ENCODE measurements at regions not wholly inside any gene's neighbourhood (a gene's known extent, or its start where the extent isn't known, plus 50 kb on each side); places are given as distances from the start of the nearest gene placed in this dataset.
"Not testable (repeated sequence)": the region's sequence is repeated elsewhere in the genome, so short reads cannot be mapped to it uniquely, and the experiment has no call there.

DNA sequence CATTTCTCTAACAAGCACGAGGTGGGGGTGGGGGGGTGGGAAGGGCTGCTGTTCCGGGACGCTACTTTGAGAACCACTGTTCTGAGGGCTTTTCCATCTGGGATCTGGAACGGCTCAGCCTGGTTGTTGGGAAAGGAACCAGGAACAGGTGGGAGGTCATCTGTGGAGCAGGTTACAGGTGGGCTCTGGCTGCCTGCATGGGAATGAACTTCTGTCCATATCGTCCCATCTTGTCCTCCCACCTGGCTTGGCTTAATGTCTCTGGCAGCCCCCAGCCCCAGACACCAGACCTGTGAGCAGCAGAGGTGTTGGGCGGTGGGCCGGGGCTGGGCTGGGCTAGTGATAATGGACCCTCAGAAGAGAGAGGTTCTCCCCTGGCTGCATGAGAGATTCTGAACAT, 69.4 kb upstream of the TARDBP start:
- DNase-seq = no peak

DNA sequence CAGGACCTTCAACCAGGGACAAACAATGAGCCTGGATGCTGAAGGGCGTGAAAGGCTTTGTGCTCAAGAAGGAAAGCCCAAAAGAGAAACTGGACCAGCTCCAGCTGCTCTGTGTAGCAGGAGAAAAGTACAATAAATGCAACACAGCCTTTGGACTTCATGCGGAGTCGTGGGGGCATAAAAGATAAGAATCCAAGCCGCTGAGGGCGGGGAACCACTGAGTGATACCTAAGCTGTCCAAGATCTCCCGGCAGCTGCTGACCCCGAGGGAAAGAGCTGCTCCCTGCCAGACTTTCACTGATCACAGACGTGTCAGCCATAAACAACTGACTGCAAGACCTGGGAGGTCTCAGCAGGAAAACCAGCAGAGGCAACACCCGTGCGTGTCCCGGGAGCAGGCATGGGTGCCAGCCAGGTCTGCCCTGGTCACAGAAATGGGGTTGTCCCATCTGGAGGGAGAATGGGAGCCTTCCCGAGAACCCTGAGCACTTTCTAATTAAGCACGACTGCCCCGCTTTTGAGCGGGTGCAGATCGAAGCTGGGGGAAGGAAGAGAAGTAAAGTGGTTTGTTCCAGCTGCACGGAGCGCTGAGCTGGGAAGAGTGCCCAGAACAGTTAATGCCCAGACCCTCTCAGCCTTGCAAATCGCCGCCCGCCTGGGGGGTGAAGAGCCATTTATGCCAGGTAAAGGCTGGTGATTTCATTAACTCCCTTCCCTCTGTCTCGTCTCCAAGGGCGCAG, 68.3 kb upstream of the TARDBP start:
- DNase-seq = no peak

DNA sequence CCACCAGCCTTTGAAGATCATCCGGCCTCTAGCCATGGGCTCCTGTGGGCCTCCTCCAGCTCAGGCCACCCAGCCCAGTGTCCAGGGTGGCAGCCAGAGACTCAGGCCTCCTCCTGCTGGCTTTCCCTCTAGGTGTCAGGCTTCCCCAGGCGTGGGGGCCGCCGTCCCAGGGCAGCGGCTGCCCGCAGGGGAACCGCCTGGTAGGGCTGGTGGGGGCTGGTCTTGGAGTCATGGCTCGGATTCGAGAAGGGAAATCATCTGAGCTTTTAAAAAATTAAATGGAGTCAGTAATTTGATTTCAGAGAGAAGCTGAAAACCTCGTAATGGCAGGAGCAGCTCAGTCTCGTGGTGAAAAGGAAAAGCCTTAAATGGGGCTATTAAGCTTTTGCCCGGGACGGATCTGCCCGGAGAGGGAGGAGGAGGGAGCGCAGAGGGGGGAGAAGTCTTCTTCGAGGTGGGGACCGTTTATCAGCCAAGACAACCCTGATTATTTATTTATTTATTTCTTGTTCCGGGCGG, 66.4 kb upstream of the TARDBP start:
- no peak for DNase-seq

DNA sequence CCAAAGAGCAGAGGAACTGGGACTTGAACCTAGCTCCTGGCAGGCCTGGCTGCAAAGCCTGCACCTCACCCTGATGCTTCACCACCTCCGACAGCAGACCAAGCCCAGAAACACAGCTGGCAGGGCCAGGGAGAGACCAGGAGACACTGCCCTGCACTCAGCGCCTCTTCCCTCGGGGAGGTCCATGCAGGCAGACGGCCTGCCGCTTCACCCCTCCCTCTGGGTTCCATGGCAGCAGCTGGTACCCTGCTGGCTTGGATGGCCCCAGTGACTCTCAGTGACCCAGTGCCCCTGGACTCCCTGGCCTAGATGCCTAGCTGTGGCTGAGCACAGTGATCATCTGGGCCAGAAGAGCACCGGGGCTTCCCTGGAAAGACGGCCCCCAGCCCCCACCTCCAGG, 65.3 kb upstream of the TARDBP start:
- no peak for DNase-seq

DNA sequence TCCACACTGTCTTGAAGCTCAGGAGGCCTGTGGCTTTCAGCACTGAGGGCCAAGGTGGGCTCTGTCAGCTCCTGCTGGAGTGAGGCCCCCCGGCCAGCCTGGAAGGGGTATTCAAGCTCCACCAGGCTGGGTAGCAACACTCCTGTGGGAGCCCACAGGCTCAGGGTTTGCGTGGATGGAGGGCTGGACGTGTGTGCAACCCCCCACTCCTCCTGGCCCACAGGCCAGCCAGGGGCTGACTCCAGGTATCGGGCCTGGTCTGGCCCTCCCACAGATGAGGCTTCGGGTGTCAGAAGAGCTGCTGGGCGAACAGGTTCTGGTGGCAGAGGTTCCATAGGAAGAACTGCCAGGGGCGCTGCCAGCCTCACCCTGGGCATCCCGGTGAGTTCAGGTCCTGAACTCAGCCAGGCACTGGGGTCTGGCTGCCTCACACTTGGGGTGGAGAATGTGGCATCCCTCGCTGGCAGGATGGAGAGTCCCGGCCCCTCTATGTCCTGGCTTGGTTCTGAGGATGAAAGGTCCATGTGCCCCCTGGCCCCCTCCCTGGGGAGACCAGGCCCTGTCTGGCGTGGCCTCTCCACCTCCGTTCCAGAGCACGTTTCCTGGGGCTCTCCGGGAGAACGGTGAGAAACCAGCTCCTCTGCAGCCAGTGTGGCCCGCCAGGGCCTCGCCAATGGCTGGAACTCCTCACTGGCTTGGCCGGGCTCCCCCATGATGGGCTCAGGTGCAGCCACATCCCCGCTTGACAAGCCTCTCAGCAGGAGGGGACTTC, 64.6 kb upstream of the TARDBP start:
- no peak for DNase-seq

DNA sequence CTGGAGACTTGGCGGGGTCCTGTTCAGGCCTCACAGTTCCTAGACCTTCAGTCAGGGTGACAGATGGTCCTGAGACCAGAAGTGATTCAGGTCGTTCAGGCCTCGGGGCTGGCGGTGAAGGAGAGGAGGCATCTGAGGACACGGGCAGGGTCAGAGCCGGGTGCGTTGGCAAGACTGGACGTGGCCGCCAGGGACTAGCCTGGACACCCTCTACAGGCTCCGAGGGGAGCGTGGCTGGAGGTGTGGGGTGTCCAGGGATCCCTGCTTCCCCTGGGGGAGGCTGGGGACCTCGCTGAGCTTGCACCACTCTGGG, 64.0 kb upstream of the TARDBP start:
- DNase-seq = no peak

DNA sequence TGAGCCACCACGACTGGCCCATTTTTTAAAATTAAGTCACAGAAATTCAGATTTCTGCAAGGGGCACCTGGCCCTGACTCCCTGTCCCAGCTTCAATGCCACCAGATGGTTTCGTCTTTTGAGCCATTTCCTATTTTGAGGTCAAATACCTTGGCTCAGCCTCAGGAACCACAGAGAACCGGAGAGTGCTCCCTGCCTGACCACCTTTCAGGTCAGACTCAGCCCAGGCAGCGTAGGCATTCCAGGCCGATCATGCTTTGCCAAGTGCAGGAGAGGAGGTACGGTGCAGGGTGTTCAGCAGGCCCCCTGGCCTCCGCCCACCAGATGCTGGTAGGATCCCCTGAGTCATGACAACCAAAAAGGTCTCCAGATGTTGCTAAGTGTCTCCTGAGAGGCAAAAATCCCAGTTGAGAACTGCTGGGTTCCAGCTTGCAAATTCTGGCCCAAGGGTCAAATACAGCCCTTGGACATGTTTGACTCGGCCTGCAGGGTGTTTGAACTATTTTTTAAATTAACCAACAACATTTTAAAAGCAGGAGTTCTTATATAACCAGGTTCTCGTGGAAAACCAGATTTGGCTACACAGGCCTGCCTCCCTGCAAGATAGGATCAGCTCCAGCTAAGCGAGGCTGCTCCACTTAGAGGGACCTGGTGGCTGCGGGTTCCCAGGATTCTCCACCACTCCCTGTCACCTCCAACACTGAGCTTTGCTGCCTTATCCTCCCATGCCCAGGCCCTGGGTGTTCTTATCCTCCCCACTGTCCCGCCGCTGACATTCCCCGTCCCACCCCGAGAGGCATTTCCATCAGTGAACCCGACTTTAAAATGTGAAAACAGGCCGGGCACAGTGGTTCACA, 61.9 kb upstream of the TARDBP start:
- no peak for DNase-seq

DNA sequence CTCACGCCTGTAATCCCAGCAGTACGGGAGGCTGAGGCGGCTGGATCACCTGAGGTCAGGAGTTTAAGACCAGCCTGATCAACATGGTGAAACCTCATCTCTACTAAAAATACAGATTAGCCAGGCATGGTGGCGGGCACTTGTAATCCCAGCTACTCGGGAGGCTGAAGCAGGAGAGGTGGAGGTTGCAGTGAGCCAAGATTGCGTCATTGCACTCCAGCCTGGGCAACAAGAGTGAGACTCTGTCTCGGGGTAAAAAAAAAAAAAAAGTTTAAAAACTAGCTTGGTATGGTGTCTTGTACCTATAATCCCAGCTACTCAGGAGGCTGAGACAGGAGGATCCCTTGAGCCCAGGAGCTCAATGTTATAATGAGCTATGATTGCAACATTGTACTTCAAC, 61.2 kb upstream of the TARDBP start:
- not testable (repeated sequence) for DNase-seq

DNA sequence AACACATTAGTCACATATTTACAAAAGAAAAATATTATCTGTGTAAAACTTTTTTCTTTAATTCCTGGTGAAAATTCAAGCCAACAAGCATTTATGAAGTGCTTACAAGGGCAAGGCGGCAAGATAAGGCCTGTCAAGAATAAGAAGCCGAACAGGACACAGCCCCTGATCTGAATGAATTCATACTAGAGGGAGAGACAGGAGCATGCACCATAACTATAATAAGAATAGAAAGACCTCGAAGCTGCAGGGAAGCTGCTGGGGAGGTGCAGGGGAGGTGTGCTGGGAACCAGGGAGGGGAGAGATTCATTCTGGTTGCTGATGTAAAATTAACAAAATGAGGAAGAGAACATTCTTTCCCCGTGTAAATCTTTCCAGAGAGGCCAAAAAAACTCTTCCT, 60.5 kb upstream of the TARDBP start:
- no peak for DNase-seq

DNA sequence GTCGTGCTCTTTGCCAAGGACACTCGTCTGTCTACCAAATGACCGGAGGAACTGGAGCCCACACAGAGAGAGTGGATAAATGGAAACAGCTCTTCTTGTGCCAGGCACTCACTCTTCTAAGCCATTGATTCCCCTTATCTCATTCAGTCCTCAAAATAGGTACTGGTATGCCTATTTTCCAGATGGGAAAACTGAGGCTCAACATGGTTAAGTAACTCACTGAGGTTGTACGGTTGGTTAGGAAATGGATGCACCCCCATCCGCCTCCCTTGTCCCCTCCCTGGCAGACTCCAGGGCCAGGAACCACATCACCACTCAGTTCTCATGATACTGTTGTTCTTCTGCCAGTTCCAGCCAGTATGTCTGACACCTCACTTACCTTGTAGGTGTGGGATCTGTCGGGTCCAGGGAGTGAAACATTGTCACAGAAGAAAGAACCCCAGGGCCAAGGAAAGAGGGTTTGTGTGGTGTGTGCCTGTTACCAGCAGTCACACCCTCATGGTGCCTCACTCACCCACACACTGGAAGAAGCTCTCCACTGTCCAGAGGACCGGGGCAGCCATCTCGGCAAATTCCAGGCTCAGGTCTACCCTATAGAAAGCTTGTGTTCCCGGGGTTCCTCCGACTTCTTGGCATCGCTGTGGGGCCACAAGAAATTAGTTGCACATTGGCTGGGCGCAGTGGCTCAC, 58.8 kb upstream of the TARDBP start:
- no peak for DNase-seq

DNA sequence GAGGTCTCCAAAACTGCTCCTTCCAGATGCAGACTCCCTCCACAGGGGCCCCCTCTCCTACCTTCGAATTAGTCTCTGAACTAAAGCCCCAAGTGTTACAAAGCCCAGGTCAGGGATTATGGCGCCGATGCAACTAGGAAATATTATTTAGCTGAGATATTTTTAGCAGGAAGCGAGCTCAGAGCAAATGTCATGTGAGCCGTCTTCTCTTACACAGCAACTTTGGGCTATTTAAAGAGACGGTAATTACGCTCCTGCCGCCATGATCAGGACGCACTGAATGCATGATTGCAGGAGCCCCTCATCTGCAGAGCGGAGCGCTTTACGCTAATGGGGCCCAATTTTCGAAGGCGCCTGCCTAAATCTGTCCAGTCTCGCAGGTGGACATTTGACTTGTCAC, 55.3 kb upstream of the TARDBP start:
- DNase-seq = no peak

DNA sequence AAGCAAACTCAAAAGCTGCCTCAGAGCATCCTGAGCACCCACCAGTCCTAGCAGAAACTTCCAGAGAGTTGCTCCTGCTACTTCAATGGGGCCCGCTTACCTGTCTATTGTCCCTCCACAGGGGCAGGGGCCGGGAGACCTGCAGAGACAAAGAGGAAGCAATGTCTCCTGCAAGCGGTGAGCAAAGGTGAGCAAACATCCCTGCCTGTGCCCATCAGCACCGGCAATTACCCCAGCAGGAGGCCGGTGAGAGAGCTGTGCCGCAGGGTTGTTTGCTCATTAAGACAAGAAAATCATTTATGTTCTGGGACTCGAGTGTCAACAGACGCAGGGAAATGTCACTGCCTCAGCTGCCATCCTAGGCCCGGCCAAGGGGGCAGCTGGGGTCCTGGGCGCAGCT, 53.8 kb upstream of the TARDBP start:
- DNase-seq = no peak

DNA sequence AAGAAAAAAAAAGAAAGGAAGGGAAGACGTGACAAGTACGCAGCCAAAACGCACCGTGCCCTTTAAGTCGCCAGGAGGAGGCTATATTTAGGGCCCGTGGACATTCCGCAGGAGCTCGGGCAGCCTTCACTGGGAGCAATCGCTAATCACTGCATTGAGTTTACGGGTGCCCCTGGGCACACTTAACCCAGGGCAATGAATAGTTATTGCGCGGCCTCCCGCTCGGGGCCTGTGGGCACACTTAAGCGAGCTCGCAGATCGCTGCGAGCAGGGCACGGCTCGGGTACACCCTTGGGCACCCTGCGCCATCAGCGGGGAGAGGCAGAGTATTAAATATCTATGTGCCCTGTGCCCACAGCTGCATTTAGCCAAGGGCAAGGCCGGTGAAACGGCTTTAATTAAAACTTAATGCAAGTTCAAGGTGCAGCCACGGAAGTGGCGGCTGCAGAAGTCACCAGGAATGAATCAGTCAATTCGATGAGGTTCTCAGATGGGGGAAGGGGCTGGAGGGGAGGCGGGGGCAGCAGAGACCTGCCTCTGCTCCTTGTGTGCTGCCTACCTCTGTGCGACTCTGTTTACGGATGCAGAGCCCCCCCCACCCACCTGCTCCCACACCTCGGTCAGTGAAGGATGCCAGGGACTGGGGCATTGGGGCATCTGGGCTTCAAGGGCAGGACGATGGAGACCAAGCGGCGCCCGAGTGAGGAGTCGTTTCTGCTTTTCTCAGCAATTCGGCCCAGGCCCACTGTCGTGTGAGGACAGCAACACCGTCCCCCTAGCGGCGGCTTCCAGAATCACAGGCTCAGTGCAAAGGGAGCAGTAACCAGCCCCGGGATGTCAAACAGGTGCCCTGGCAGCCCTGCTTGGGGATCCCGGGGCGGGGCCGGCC, 51.8 kb upstream of the TARDBP start:
- peak; percentile 73 to 80 for DNase-seq

DNA sequence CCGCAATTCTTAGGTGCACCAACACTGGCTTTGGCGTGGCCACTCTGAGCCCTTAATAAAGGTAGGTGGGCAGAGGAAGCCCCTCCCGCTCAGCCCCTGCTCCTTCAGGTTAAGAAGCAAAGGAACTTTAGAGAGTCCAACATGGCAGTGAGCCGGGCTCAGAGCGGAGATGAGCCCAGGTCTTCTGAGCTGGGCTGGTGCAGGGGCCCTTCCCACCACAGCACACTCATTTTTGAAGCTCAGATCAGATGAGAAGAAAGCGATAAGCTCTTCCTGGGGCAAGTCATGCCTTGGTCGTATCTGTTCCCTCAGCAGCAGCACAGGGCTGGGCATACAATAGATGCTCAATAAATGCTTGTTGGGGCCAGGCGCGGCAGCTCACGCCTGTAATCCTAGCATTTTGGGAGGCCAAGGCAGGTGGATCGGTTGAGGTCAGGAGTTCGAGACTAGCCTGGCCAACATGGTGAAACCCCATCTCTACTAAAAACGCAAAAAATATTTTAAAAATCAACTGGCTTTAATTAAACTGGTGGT, 51.1 kb upstream of the TARDBP start:
- no peak for DNase-seq

DNA sequence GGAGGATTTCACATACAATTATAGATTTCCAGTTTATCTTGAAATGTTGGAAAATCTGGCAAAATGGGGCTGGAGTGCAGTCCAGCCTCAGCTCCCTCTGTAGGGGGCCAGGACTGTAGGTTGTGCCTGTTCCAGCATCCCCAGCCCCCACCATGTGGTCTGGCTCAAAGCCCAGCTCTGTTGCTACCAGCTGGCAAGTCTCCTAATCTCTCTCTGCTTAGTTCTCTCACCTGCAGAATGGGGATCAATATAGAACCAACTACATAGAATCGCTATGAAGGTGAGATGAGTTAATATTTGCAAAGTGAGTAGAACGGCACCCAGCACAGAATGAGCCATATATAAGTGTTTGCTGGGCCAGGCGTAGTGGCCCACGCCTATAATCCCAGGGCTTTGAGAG, 50.0 kb upstream of the TARDBP start:
- DNase-seq = no peak

Measured in activated CD4-positive, alpha-beta T cell treated with anti-CD3 and anti-CD28 coated beads for 4 hours (primary cell).